PC-3 (cell line): ENCODE measurements at regions not wholly inside any gene's neighbourhood (a gene's known extent, or its start where the extent isn't known, plus 50 kb on each side); places are given as distances from the start of the nearest gene placed in this dataset.

Experiments
- ATAC-seq: fragments of 200-7000 bp; cut with Tn5 transposase; 2 replicates; pipeline ENCODE4 v1.9.1; 2020; ENCODE audit warnings: mild to moderate bottlenecking, moderate library complexity
- BruUV-seq: library from RNA; stranded (reverse); fragments of 400-500 nt; replicated peaks from 2 replicates; lab custom pipeline; 2021; lab: Mats Ljungman, UMichigan
- CTCF ChIA-PET: fragments of 300-600 bp; sonication (Branson Sonifier 250); formaldehyde crosslinking; loops from one replicate; lab custom pipeline; 2022; ENCODE audit warnings: antibody characterized with exemption; lab: Charles Lee
- POLR2A ChIA-PET: fragments of 300-600 bp; sonication (Branson Sonifier 250); formaldehyde crosslinking; loops from one replicate; lab custom pipeline; 2022; ENCODE audit warnings: antibody characterized with exemption; ENCODE audit not compliant: unreplicated experiment; lab: Charles Lee
- DNase-seq: peaks from one replicate; pipeline ENCODE4 v3.0.0-alpha.2; 2015
- H2AFZ ChIP-seq: fragments of 300-600 bp; sonication (generic); 2 replicates; pipeline ENCODE4 v1.6.0; 2016; ENCODE audit warnings: antibody characterized with exemption, low read length
- H3F3A ChIP-seq: fragments of 300-600 bp; sonication (generic); one replicate; pipeline ENCODE4 v1.6.0; 2017; ENCODE audit warnings: antibody characterized with exemption, low read length, control low read depth, mild to moderate bottlenecking; ENCODE audit not compliant: unreplicated experiment
- H3K27ac ChIP-seq: fragments of 300-600 bp; sonication (generic); 2 replicates; pipeline ENCODE4 v1.5.1; 2016; ENCODE audit warnings: mild to moderate bottlenecking, low read length
- H3K27me3 ChIP-seq: fragments of 300-600 bp; sonication (generic); 2 replicates; pipeline ENCODE4 v1.6.1; 2016; ENCODE audit warnings: low read length, mixed read lengths
- H3K36me3 ChIP-seq: fragments of 300-600 bp; sonication (generic); 2 replicates; pipeline ENCODE4 v1.6.1; 2016; ENCODE audit warnings: low read depth, mixed run types, low read length, mixed read lengths
- H3K4me1 ChIP-seq: fragments of 300-600 bp; sonication (generic); 2 replicates; pipeline ENCODE4 v1.5.1; 2016; ENCODE audit warnings: low read length; ENCODE audit not compliant: insufficient read depth
- H3K4me2 ChIP-seq: fragments of 300-600 bp; sonication (generic); 2 replicates; pipeline ENCODE4 v1.6.0; 2016; ENCODE audit warnings: low read length
- H3K4me3 ChIP-seq: fragments of 300-600 bp; sonication (generic); 2 replicates; pipeline ENCODE4 v1.5.1; 2016; ENCODE audit warnings: mild to moderate bottlenecking, low read length, mixed read lengths
- H3K79me2 ChIP-seq: fragments of 300-600 bp; sonication (generic); 2 replicates; pipeline ENCODE4 v1.6.1; 2017; ENCODE audit warnings: low read length, mixed read lengths
- H3K9ac ChIP-seq: fragments of 300-600 bp; sonication (generic); 2 replicates; pipeline ENCODE4 v1.6.0; 2016; ENCODE audit warnings: mild to moderate bottlenecking, low read length
- H3K9me2 ChIP-seq: fragments of 300-600 bp; sonication (generic); replicated peaks from 2 replicates; pipeline ENCODE4 v1.6.1; 2016; ENCODE audit warnings: mixed run types, low read length, mixed read lengths
- H3K9me3 ChIP-seq: fragments of 300-600 bp; sonication (generic); 2 replicates; pipeline ENCODE4 v1.6.1; 2016; ENCODE audit warnings: low read length, mixed read lengths
- H4K20me1 ChIP-seq: fragments of 300-600 bp; sonication (generic); 2 replicates; pipeline ENCODE4 v1.6.1; 2016; ENCODE audit warnings: low read length, mixed read lengths
- EZH2 ChIP-seq: fragments of 300-600 bp; sonication (generic); IDR thresholded peaks from one replicate; pipeline ENCODE4 v1.6.1; 2017; ENCODE audit warnings: antibody characterized with exemption, mild to moderate bottlenecking, low read length; ENCODE audit not compliant: unreplicated experiment
- EZH2phosphoT487 ChIP-seq: fragments of 300-600 bp; sonication (generic); IDR thresholded peaks from 2 replicates; pipeline ENCODE4 v1.6.1; 2018; ENCODE audit warnings: mild to moderate bottlenecking, antibody characterized with exemption, low read length, borderline replicate concordance
- intact Hi-C: fragments of 100-400 bp; cut with micrococcal nuclease; formaldehyde crosslinking; loops from 2 replicates; pipeline ENCODE4 v1.9.0; 2023
- TF ChIP-seq, protein P1 (sequence below): fragments of 300-600 bp; sonication (generic); conservative IDR thresholded peaks from 2 replicates; pipeline ENCODE4 v1.5.1; 2017; ENCODE audit warnings: antibody characterized with exemption, low read depth, mild to moderate bottlenecking, low read length

- ATAC-seq = no peak
- H3K4me2 ChIP-seq = no peak overlapping the region
- no peak overlapping the region for H2AFZ ChIP-seq
- H3K36me3 ChIP-seq = no peaks in the 10 kb centered on the region
- H4K20me1 ChIP-seq = no peaks in the 10 kb centered on the region
- ChIA-PET POLR2A (no interaction called here), CTCF (no interaction called here)
- H3F3A ChIP-seq = no peaks in the 10 kb centered on the region
- DNase-seq = no peak
- no peak overlapping the region for H3K4me3 ChIP-seq
- intact Hi-C loops = no loop called here
- no peaks in the 10 kb centered on the region for H3K9me2 ChIP-seq
- peaks cover 3% of the 10 kb centered on the region; the same call in 1 of the 2 replicates for H3K27me3 ChIP-seq
- 0 out of 2 replicates have a peak, but pooled peaks cover 8% of the 10 kb centered on the region for H3K9me3 ChIP-seq
- no peak overlapping the region for H3K27ac ChIP-seq
- no TSS peak for BruUV-seq
- H3K4me1 ChIP-seq = no peaks in the 10 kb centered on the region
- no peaks in the 10 kb centered on the region for H3K79me2 ChIP-seq
- H3K9ac ChIP-seq = no peak overlapping the region
- TF ChIP-seq EZH2phosphoT487 (no peak), EZH2 (no peak)
- TF ChIP-seq, protein P1, sequence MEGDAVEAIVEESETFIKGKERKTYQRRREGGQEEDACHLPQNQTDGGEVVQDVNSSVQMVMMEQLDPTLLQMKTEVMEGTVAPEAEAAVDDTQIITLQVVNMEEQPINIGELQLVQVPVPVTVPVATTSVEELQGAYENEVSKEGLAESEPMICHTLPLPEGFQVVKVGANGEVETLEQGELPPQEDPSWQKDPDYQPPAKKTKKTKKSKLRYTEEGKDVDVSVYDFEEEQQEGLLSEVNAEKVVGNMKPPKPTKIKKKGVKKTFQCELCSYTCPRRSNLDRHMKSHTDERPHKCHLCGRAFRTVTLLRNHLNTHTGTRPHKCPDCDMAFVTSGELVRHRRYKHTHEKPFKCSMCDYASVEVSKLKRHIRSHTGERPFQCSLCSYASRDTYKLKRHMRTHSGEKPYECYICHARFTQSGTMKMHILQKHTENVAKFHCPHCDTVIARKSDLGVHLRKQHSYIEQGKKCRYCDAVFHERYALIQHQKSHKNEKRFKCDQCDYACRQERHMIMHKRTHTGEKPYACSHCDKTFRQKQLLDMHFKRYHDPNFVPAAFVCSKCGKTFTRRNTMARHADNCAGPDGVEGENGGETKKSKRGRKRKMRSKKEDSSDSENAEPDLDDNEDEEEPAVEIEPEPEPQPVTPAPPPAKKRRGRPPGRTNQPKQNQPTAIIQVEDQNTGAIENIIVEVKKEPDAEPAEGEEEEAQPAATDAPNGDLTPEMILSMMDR = no peak
These were observed 355.6 kb downstream of the MYCN start for GRCh38 chr2:16296038-16296290.

DNA sequence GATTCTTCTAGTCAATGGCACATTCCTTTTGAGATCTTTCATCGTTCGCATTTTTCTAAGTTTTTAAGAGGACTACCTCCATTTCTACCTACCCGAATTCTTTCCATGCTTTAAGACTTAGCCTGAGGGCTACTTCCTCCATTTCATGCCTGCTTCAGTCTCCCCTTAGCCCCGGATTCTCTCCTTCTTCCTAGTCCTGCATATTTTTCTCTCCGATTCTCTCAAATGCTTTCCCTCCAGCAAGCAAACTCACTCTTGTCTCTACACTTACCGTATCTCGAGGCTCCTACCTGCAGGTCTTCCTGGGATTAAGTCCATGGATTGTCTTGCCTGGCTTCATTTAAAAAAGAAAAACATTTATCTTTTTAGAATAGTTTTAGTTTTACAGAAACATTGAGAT lies 354.4 kb downstream of the MYCN start:
- no TSS peak for BruUV-seq
- no peaks in the 10 kb centered on the region for H3K9me2 ChIP-seq
- H3K9ac ChIP-seq = no peak overlapping the region
- ChIA-PET POLR2A (no interaction called here), CTCF (no interaction called here)
- TF ChIP-seq EZH2 (no peak), EZH2phosphoT487 (no peak)
- TF ChIP-seq, protein P1 = no peak
- H3K36me3 ChIP-seq = no peaks in the 10 kb centered on the region
- no peak overlapping the region for H3K27ac ChIP-seq
- no peak overlapping the region for H3K4me3 ChIP-seq
- intact Hi-C loops = no loop called here
- H3K4me1 ChIP-seq = no peaks in the 10 kb centered on the region
- no peak overlapping the region for H3K4me2 ChIP-seq
- H3F3A ChIP-seq = no peaks in the 10 kb centered on the region
- peaks cover 3% of the 10 kb centered on the region; the same call in 1 of the 2 replicates for H3K27me3 ChIP-seq
- DNase-seq = no peak
- H2AFZ ChIP-seq = no peak overlapping the region
- H3K9me3 ChIP-seq = 0 out of 2 replicates have a peak, but pooled peaks cover 8% of the 10 kb centered on the region
- H4K20me1 ChIP-seq = no peaks in the 10 kb centered on the region
- H3K79me2 ChIP-seq = no peaks in the 10 kb centered on the region
- ATAC-seq = no peak

DNA sequence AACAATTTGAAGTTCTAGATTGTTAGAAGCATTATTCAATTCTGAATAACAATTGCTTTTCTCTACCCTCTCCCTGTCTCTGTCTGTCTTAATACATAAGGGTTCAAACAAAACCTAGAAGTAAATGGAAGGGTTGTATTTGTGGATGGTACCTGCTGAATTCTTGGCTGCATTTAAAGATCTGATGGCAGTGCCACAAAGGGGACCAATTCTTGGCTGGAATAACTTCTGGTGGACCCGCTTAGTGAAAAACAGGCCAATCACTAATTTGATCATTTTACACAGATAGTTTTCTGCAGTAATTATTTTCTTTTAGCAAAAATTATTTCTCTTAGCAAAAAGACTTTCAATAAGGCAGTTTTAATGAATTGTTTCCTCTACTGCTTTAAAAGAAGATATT lies 353.5 kb downstream of the MYCN start:
- H3K4me1 ChIP-seq = no peaks in the 10 kb centered on the region
- no peak for ATAC-seq
- H2AFZ ChIP-seq = no peak overlapping the region
- 0 out of 2 replicates have a peak, but pooled peaks cover 6% of the 10 kb centered on the region for H3K9me3 ChIP-seq
- H3K4me3 ChIP-seq = no peak overlapping the region
- H3K27ac ChIP-seq = no peak overlapping the region
- H3K9ac ChIP-seq = no peak overlapping the region
- TF ChIP-seq, protein P1 = no peak
- TF ChIP-seq EZH2phosphoT487 (no peak), EZH2 (no peak)
- H3F3A ChIP-seq = no peaks in the 10 kb centered on the region
- no peak for DNase-seq
- BruUV-seq = no TSS peak
- intact Hi-C loops = no loop called here
- H3K79me2 ChIP-seq = no peaks in the 10 kb centered on the region
- POLR2A ChIA-PET = no interaction called here
- H4K20me1 ChIP-seq = no peaks in the 10 kb centered on the region
- peaks cover 3% of the 10 kb centered on the region; the same call in 1 of the 2 replicates for H3K27me3 ChIP-seq
- CTCF ChIA-PET = no interaction called here
- no peaks in the 10 kb centered on the region for H3K9me2 ChIP-seq
- no peak overlapping the region for H3K4me2 ChIP-seq
- H3K36me3 ChIP-seq = no peaks in the 10 kb centered on the region
